HG02763 (cell line): ENCODE measurements at regions not wholly inside any gene's neighbourhood (a gene's known extent, or its start where the extent isn't known, plus 50 kb on each side); places are given as distances from the start of the nearest gene placed in this dataset.

ENCODE experiments used
- ATAC-seq: cut with Tn5 transposase; IDR thresholded peaks from one replicate; pipeline ENCODE4 v1.9.1; 2021; ENCODE audit warnings: mild to moderate bottlenecking, moderate library complexity; ENCODE audit not compliant: unreplicated experiment

DNA sequence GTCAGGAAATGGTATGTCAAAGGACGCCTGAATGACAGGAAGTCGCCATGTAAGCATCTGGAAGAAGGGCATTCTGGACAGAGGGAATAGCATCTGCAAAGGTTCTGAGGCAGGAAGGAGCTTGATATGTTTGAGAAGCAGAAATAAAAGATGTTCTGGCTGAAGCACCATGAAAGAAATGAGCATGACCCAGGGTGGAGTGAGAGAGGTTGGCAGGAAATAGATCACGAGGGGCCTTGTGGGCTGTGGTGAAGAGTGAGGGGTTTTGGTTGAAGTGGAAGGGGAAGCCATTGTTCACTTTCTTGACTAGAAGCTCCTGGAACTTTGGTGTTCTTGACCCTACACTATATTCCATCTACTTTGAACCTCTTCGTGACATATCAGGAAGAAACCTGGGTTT is 99.4 kb upstream of the PARP11 start:
- ATAC-seq = no peak

DNA sequence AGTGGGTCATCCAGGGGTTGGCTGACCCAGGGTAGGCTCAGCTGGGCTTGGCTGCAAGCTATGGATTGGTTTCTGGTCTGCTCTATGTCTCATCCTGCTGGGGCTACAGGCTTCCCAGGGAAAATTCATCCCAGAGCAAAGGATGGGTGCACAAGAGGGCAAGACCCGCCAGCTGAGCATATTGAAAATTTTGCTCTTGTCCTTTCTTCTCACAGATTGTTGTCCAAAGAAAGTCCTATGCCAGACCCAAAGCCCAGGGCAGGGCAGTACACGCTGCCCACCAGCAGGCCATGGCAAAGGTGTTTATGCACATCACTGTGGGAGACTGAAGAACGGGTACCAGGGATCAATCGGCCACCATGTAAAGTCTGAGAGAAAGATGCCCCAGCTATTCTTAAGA is 95.3 kb upstream of the PARP11 start:
- ATAC-seq = no peak

- ATAC-seq = no peak
These were observed 94.5 kb upstream of the PARP11 start for GRCh38 chr12:3967556-3968160.

DNA sequence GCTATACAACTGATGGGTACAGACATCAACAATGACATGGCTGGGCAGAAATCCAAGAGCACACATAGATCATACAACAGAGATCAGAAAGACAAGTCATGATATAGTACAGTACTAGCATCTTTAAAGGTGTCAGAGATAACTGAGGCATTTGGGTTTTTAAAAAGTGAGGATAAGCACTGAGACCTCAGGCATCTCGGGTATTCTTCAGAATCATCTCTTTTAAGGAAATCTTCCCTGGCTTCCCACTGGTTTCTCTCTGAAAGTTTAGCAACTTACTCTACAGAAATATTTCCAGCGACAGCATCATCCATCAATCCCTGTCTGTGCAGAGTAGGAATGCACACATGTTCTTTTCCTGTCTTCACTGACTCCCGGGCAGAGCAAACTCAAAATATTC is 93.2 kb upstream of the PARP11 start:
- ATAC-seq = no peak

DNA sequence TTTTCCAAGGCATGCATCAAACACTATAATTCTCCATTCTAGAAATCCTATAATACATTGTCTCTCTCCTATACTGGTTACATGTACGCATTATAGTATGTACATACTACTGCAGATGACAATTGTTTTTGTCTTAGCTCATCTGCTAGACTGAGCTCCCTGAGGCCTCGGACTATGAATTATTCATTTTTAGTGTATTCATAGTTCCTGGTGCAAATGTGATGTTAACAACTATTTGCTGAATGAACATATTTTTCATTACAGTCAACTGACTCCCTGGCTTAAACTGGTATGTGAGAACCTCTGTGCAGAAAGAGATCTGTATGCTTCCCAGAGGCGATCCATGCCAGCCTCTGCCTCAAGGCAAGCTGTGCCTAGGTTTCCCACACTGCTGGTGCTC is 91.8 kb upstream of the PARP11 start:
- no peak for ATAC-seq

DNA sequence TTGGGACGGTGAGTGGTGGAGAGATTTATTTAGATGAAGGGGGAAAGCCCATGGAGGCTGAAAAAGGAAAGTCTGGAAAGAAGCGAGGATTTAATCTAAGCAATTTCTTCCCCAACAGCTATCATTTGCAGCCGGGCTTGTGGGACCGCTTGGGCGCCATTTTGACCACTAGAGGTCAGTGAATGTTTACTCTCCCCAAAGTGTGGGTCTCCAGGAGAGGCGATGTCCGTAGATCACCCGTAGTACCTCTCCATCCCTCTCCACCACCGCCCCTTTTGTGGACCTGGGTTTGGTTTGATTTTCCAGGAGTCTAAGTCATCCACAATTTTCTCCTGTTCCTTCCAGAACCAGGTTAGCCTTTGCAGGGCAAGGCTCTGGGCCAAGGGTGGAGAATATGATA is 91.2 kb upstream of the PARP11 start:
- no peak for ATAC-seq

- no peak for ATAC-seq
These were observed 89.7 kb upstream of the PARP11 start for GRCh38 chr12:3962631-3963483.

DNA sequence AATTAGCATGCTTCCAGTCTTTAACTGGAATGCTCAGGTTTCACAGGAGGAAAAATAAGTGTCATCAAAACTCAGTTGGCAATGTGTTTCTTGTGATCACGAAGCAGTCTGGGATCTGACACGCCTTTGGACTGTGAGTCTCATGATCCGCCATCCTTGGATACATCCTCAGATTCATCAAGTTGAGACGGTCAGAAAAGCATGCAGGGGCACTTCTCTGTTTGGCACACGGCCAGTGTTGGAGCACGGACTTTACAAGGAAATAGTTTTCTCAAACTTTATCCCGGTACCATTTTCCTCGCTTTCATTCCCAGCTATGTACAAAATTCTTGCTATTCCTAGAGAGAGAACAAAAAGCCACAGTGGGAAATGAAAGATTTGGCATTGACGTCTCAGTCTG is 88.4 kb upstream of the PARP11 start:
- no peak for ATAC-seq

- no peak for ATAC-seq
These were observed 86.8 kb upstream of the PARP11 start for GRCh38 chr12:3959799-3960560.

- no peak for ATAC-seq
These were observed 85.3 kb upstream of the PARP11 start for GRCh38 chr12:3958534-3958933.

- ATAC-seq = no peak
These were observed 78.4 kb upstream of the PARP11 start for GRCh38 chr12:3951380-3952135.

DNA sequence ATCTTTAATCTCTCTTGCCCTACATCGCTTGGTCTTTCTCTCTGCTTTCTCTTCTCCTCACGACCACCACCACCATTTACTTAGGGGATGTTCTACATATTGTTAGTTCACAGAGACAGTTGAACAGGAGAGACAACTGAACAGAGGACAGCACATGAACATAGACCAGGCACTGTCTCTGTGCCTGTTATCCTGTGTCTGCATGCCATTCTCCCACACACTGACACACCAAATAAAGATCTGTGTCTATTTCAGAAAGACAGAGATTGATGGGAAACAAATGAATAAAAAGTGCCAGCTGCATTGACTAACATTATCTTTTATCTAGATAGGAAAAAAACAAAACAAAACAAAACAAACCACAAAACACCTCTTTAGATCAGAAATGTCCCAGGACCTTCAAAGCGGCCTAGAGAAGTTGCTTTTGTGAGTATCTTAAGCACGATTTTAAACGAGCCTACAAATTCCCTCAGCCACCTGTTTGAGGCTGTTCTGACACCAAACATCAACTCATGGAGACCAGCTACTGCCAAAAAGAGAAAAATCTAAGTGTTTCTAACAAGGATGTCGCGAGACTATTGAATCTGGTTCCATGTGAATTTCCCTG is 77.6 kb upstream of the PARP11 start:
- ATAC-seq = no peak

- no peak for ATAC-seq
These were observed 74.6 kb upstream of the PARP11 start for GRCh38 chr12:3947781-3948180.

- ATAC-seq = no peak
These were observed 72.5 kb upstream of the PARP11 start for GRCh38 chr12:3945671-3946070.

GRCh38 chr12:3944620-3945019 is 71.4 kb upstream of the PARP11 start:
- no peak for ATAC-seq

DNA sequence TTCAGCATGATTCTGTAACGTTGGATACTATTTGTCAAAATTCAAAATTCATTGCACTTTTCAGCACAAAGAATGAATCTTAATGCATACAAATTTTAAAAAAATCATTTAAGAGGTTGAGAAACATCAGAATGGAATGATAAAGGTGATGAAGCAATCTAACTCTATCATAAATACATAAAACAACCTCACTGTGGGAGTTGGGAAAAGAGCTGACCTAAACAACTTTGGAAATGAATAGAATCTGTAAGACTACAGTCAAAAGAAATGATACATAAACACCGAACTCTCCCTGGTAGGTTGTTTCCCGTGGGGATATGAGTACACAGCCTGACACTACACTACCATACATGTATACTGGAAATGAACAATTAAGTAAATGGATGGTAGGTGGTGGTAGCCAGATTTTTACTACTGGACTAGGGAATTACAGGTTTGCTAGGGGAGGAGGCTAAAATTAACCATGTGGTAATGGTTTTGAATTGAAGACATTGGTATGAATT is 64.9 kb upstream of the PARP11 start:
- ATAC-seq = no peak

DNA sequence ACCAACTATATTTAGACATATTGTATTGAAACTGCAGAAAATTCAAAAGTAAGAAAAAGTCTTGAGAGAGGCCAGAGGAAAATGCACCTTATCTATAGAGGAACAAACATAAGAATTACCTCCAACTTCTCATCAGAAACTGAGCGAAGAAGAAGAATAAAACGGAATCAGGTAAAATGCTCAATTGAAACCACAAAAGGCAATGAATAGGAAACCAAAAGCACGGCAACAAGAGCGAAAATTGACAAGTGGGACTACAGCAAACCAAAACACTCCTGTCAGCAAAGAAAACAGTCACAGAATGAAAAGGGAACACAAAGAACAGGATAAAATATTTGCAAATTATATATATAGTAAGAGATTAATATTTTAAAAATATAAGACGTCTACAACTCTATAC is 61.9 kb upstream of the PARP11 start:
- ATAC-seq = no peak

- ATAC-seq = no peak
These were observed 60.6 kb upstream of the PARP11 start for GRCh38 chr12:3933819-3934192.

GRCh38 chr12:3933074-3933818 is 60.0 kb upstream of the PARP11 start:
- ATAC-seq = no peak

DNA sequence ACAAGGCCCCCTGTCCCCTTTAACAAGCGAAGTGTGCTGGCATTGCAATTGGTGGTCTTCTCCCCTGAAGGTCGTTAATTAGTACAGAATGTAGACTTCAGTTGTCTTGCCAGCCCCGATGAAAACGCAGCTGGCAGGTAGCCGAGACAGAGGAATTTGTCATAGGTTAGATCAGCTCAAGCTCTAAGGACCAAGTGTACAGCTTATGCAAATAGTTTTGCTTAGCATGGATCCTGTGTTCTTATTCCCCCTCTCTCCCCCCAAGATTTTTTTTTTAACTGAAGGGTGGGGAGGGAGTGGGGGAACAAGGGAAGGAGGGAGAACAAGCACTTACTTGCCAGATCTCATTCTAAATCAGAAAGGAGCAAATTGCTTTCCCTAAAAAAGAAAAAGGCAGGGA is 58.6 kb upstream of the PARP11 start:
- ATAC-seq = no peak
